Peyer's patch (tissue), 4 donors: ENCODE measurements at regions not wholly inside any gene's neighbourhood (a gene's known extent, or its start where the extent isn't known, plus 50 kb on each side); places are given as distances from the start of the nearest gene placed in this dataset.

ENCODE experiments used
- DNase-seq, 3 donors: peaks; one replicate each; pipeline ENCODE4 v3.0.0-alpha.2; 2017 to 2019
- H3K27ac ChIP-seq, 4 donors: fragments of 200-600 bp; sonication (generic); one replicate each; pipeline ENCODE4 v1.5.1; 2016 to 2019
- H3K27me3 ChIP-seq, 2 donors: fragments of 200-600 bp; sonication (generic); one replicate each; pipeline ENCODE4 v1.5.1; 2019
- H3K36me3 ChIP-seq, 3 donors: fragments of 200-600 bp; sonication (generic); one replicate each; pipeline ENCODE4 v1.5.1; 2016 to 2019
- H3K4me1 ChIP-seq, 4 donors: fragments of 200-600 bp; sonication (generic); one replicate each; pipeline ENCODE4 v1.5.1; 2016 to 2019
- H3K4me3 ChIP-seq, 4 donors: fragments of 200-600 bp; sonication (generic); 1 replicate in 3 of 4; 2 replicates in 1 of 4; pipeline ENCODE4 v1.5.1; 2016 to 2019; ENCODE audit warnings: mild to moderate bottlenecking in 1 of 4
- H3K9me3 ChIP-seq, 4 donors: fragments of 200-600 bp; sonication (generic); one replicate each; pipeline ENCODE4 v1.5.1; 2016 to 2019; ENCODE audit warnings: mild to moderate bottlenecking in 1 of 4
- CTCF ChIP-seq, 6 experiments: fragments of 450-650 bp in 4 of 6; fragments of 200-600 bp in 2 of 6; sonication (generic) in 1 of 6; IDR thresholded peaks; one replicate each; pipeline ENCODE4 v1.5.1; 2017 to 2019; ENCODE audit warnings: antibody characterized with exemption in 6 of 6, mild to moderate bottlenecking in 3 of 6, moderate library complexity in 1 of 6
- POLR2A ChIP-seq, 2 donors: fragments of 450-650 bp; IDR thresholded peaks; one replicate each; pipeline ENCODE4 v1.5.1; 2017; ENCODE audit warnings: antibody characterized with exemption in 2 of 2, mild to moderate bottlenecking in 2 of 2, moderate library complexity in 2 of 2

GRCh38 chr4:184312126-184312525 lies 94.5 kb upstream of the ENPP6 start:
- Histone ChIP-seq H3K27me3 (no peaks in the 10 kb centered on the region), H3K4me1 (peaks cover 0 to 9% (median 8%) of the 10 kb centered on the region in 4 donors), H3K27ac (no peak overlapping the region), H3K36me3 (no peaks in the 10 kb centered on the region), H3K4me3 (no peak overlapping the region), H3K9me3 (no peaks in the 10 kb centered on the region)
- DNase-seq = no peak
- no peak for TF ChIP-seq CTCF (IDR thresholded peaks at IDR 0.05)
- no peak for TF ChIP-seq POLR2A (IDR thresholded peaks at IDR 0.05)

GRCh38 chr4:184310881-184311709 lies 93.4 kb upstream of the ENPP6 start:
- DNase-seq = peak in 2 of 3 donors; percentile 73 to 90
- Histone ChIP-seq H3K27me3 (no peaks in the 10 kb centered on the region), H3K27ac (peak overlapping the region in 3 of 4 donors; percentile 38 to 81 (median 61)), H3K9me3 (no peaks in the 10 kb centered on the region), H3K4me1 (peaks cover 0 to 9% (median 8%) of the 10 kb centered on the region in 4 donors), H3K36me3 (no peaks in the 10 kb centered on the region), H3K4me3 (no peak overlapping the region)
- TF ChIP-seq CTCF (IDR thresholded peaks at IDR 0.05) (peak in 2 of 6 experiments; percentile 10 to 12), POLR2A (IDR thresholded peaks at IDR 0.05) (peak in 1 of 2 donors; percentile 15)

GRCh38 chr4:184310171-184310567 lies 92.5 kb upstream of the ENPP6 start:
- Histone ChIP-seq H3K4me3 (no peak overlapping the region), H3K4me1 (peaks cover 0 to 9% (median 8%) of the 10 kb centered on the region in 4 donors), H3K27me3 (no peaks in the 10 kb centered on the region), H3K9me3 (no peaks in the 10 kb centered on the region), H3K36me3 (no peaks in the 10 kb centered on the region), H3K27ac (peak overlapping the region in 1 of 4 donors; percentile 81)
- DNase-seq = peak; percentile 55 to 83 (median 69)
- TF ChIP-seq CTCF (IDR thresholded peaks at IDR 0.05) (peak in 4 of 6 experiments; percentile 52 to 69 (median 58)), POLR2A (IDR thresholded peaks at IDR 0.05) (no peak)

GRCh38 chr4:184309241-184310170 lies 91.8 kb upstream of the ENPP6 start:
- no peak for DNase-seq
- H3K27ac ChIP-seq = peak overlapping the region in 1 of 4 donors; percentile 81
- TF ChIP-seq CTCF (IDR thresholded peaks at IDR 0.05) = no peak
- TF ChIP-seq POLR2A (IDR thresholded peaks at IDR 0.05) = no peak
- H3K36me3 ChIP-seq = no peaks in the 10 kb centered on the region
- H3K9me3 ChIP-seq = no peaks in the 10 kb centered on the region
- H3K4me3 ChIP-seq = no peak overlapping the region
- H3K27me3 ChIP-seq = no peaks in the 10 kb centered on the region
- peaks cover 0 to 8% (median 8%) of the 10 kb centered on the region in 4 donors for H3K4me1 ChIP-seq

- Histone ChIP-seq H3K27me3 (no peaks in the 10 kb centered on the region), H3K9me3 (no peaks in the 10 kb centered on the region), H3K36me3 (no peaks in the 10 kb centered on the region), H3K4me3 (no peak overlapping the region), H3K27ac (no peak overlapping the region), H3K4me1 (peaks cover 0 to 8% (median 4%) of the 10 kb centered on the region in 4 donors)
- TF ChIP-seq CTCF (IDR thresholded peaks at IDR 0.05) = no peak
- no peak for TF ChIP-seq POLR2A (IDR thresholded peaks at IDR 0.05)
- no peak for DNase-seq
These were observed 89.3 kb upstream of the ENPP6 start for GRCh38 chr4:184306949-184307348.
